Right lobe of liver (tissue), 6 donors: ENCODE measurements at regions not wholly inside any gene's neighbourhood (a gene's known extent, or its start where the extent isn't known, plus 50 kb on each side); places are given as distances from the start of the nearest gene placed in this dataset.
A peak's percentile ranks its signal among the peaks of the same experiment; 100 is the strongest.
"Not testable (repeated sequence)": the region's sequence is repeated elsewhere in the genome, so short reads cannot be mapped to it uniquely, and the experiment has no call there.

Experiments
- ATAC-seq, 4 donors: fragments of 200-7000 bp; cut with Tn5 transposase; one replicate each; pipeline ENCODE4 v1.9.1; 2020; ENCODE audit warnings: mild to moderate bottlenecking in 4 of 4, moderate library complexity in 4 of 4
- DNase-seq, 3 donors: peaks; one replicate each; pipeline ENCODE4 v3.0.0-alpha.2; 2020
- H3K27ac ChIP-seq, 3 donors: fragments of 200-600 bp; one replicate each; pipeline ENCODE4 v1.8.0; 2022
- H3K27me3 ChIP-seq, 2 donors: fragments of 200-600 bp; one replicate each; pipeline ENCODE4 v1.8.0; 2022
- H3K36me3 ChIP-seq, 4 donors: fragments of 200-600 bp; sonication (generic) in 1 of 4; one replicate each; pipeline versions ENCODE4 v1.5.1 to v1.8.0; 2017 to 2022; ENCODE audit warnings: control low read depth in 1 of 4
- H3K4me1 ChIP-seq, 4 donors: fragments of 200-600 bp; sonication (generic) in 1 of 4; one replicate each; pipeline versions ENCODE4 v1.5.1 to v1.8.0; 2017 to 2022; ENCODE audit warnings: control low read depth in 1 of 4
- H3K4me3 ChIP-seq, 3 donors: fragments of 200-600 bp; one replicate each; pipeline ENCODE4 v1.8.0; 2022
- H3K9me3 ChIP-seq, 4 donors: fragments of 200-600 bp; sonication (generic) in 1 of 4; one replicate each; pipeline versions ENCODE4 v1.5.1 to v1.8.0; 2017 to 2022; ENCODE audit warnings: control low read depth in 1 of 4
- WGBS: methylation state at CpG from one replicate; pipeline ENCODE4 v1.1.6; 2018; ENCODE audit warnings: low coverage, low lambda C conversion rate; ENCODE audit not compliant: insufficient coverage; ENCODE audit errors: missing lambda C conversion rate; 5-methylcytosine and 5-hydroxymethylcytosine counted together
- intact Hi-C, 2 donors: fragments of 100-400 bp; cut with DNase I; formaldehyde crosslinking; loops; one replicate each; pipeline versions ENCODE4 v1.11.2 to v1.14.1; 2022
- donor health status: DM: no; HTN: yes; CAD: no.
- donor health status: DM: no; HTN: no; CAD: no.
- donor health status: DM: no; HTN: no; CAD: no.
- donor health status: DM: no; HTN: yes; CAD: no.
- donor health status: DM: no; HTN: yes; CAD: no.

DNA sequence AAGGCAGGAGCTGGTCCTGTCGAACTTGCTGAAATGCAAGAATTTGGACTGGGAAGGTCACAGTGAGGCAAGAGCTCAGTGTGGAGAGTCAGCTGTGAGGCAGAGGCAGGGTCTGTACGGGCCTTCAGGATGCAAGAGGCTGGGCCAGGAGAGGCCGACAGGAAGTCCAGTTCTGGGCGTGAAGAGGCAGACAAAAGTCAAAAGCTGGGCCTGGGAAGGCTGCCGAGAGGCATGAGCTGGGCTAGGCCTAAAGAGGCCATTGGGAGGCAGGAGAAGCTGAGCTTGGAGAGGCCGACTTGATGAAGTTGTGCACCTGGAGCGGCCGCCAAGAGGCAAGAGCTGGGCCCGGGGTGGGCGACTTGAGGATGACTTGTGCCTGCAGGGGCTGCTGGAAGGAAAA, 330.5 kb downstream of the ZNF479 start:
- DNase-seq, H3K9me3 ChIP-seq, intact Hi-C loops, H3K27me3 ChIP-seq, H3K36me3 ChIP-seq, H3K4me1 ChIP-seq, H3K4me3 ChIP-seq, H3K27ac ChIP-seq: not testable (repeated sequence)
- peak in 1 of 4 donors; percentile 17 for ATAC-seq
- 25% methylated on average over 1 of the region's 10 CpGs for WGBS

- intact Hi-C loops, H3K9me3 ChIP-seq, ATAC-seq, H3K4me3 ChIP-seq, H3K27me3 ChIP-seq, H3K36me3 ChIP-seq, H3K4me1 ChIP-seq, H3K27ac ChIP-seq, DNase-seq: not testable (repeated sequence)
- WGBS, result 90% methylated on average over 5 of the region's 11 CpGs
Measured at GRCh38 chr7:56798876-56799275, 333.4 kb downstream of the ZNF479 start.

DNA sequence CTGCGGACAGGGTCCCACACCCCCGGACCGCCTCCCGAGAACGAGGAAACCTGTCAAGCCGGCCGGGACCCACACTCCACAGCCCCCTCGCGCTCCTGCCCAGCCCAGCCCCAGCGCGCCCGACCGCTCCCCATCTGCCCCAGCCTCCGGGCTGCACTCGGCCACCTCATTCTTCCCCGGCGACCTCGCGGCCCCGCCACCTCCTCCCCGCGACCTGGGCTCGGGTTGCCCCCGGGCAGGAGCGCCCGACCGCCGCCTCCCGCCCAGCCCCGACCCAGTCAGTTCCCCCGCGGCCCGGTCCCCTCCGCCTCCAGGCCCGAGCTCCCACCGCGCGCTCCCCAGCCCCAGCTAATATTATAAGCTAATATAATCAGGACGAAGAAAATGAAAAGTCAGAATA, 344.8 kb downstream of the ZNF479 start:
- H3K27ac ChIP-seq, H3K9me3 ChIP-seq, H3K4me3 ChIP-seq, H3K36me3 ChIP-seq, intact Hi-C loops, DNase-seq, H3K4me1 ChIP-seq, H3K27me3 ChIP-seq: not testable (repeated sequence)
- WGBS, result 63% methylated on average over 15 of the region's 39 CpGs
- ATAC-seq, result peak in 1 of 4 donors; percentile 41
